HUES6 (cell line): ENCODE measurements at regions not wholly inside any gene's neighbourhood (a gene's known extent, or its start where the extent isn't known, plus 50 kb on each side); places are given as distances from the start of the nearest gene placed in this dataset.

Experiments
- H3K27ac ChIP-seq: 2 replicates; pipeline ENCODE4 v1.7.0; 2013; ENCODE audit warnings: low read depth, mild to moderate bottlenecking, low read length, inconsistent platforms
- H3K27me3 ChIP-seq: 2 replicates; pipeline ENCODE4 v1.6.1; 2013; ENCODE audit warnings: low read length; ENCODE audit not compliant: control insufficient read depth, insufficient read depth
- H3K36me3 ChIP-seq: 2 replicates; pipeline ENCODE4 v1.6.1; 2013; ENCODE audit warnings: low read length; ENCODE audit not compliant: control insufficient read depth, insufficient read depth
- H3K4me1 ChIP-seq: 2 replicates; pipeline ENCODE4 v1.6.1; 2013; ENCODE audit warnings: low read length; ENCODE audit not compliant: control insufficient read depth, insufficient read depth
- H3K4me3 ChIP-seq: 2 replicates; pipeline ENCODE4 v1.5.1; 2013; ENCODE audit warnings: low read depth, low read length
- H3K9ac ChIP-seq: one replicate; pipeline ENCODE4 v1.6.1; 2013; ENCODE audit warnings: mild to moderate bottlenecking, low read length
- H3K9me3 ChIP-seq: 2 replicates; pipeline ENCODE4 v1.6.1; 2013; ENCODE audit warnings: low read depth, low read length; ENCODE audit not compliant: control insufficient read depth, insufficient read depth

- H3K4me3 ChIP-seq = no peak overlapping the region
- H3K36me3 ChIP-seq = no peaks in the 10 kb centered on the region
- no peaks in the 10 kb centered on the region for H3K9me3 ChIP-seq
- H3K27me3 ChIP-seq = 0 out of 2 replicates have a peak, but pooled peaks cover 3% of the 10 kb centered on the region
- no peak overlapping the region for H3K9ac ChIP-seq
- H3K4me1 ChIP-seq = peaks cover 5% of the 10 kb centered on the region
- H3K27ac ChIP-seq = no peak overlapping the region
Observed at GRCh38 chr1:36702963-36703362, 220.2 kb upstream of the CSF3R start.

GRCh38 chr1:36699113-36699911, 216.6 kb upstream of the CSF3R start:
- no peaks in the 10 kb centered on the region for H3K36me3 ChIP-seq
- H3K4me1 ChIP-seq = peaks cover 5% of the 10 kb centered on the region
- H3K27ac ChIP-seq = no peak overlapping the region
- 0 out of 2 replicates have a peak, but pooled peaks cover 11% of the 10 kb centered on the region for H3K27me3 ChIP-seq
- no peaks in the 10 kb centered on the region for H3K9me3 ChIP-seq
- no peak overlapping the region for H3K9ac ChIP-seq
- H3K4me3 ChIP-seq = no peak overlapping the region

- Histone ChIP-seq H3K36me3 (no peaks in the 10 kb centered on the region), H3K4me3 (no peak overlapping the region), H3K9me3 (no peaks in the 10 kb centered on the region), H3K9ac (no peak overlapping the region), H3K4me1 (no peaks in the 10 kb centered on the region), H3K27ac (no peak overlapping the region), H3K27me3 (peaks cover 18% of the 10 kb centered on the region; the same call in 1 of the 2 replicates)
Observed at GRCh38 chr1:36697836-36698605, 215.3 kb upstream of the CSF3R start.

- H3K4me3 ChIP-seq = no peak overlapping the region
- no peak overlapping the region for H3K9ac ChIP-seq
- H3K27me3 ChIP-seq = peaks cover 33% of the 10 kb centered on the region
- H3K9me3 ChIP-seq = no peaks in the 10 kb centered on the region
- no peaks in the 10 kb centered on the region for H3K36me3 ChIP-seq
- H3K27ac ChIP-seq = no peak overlapping the region
- no peaks in the 10 kb centered on the region; the same call in 1 of the 2 replicates for H3K4me1 ChIP-seq
Observed at GRCh38 chr1:36696261-36696940, 213.7 kb upstream of the CSF3R start.

- H3K4me3 ChIP-seq = no peak overlapping the region
- no peak overlapping the region for H3K9ac ChIP-seq
- H3K9me3 ChIP-seq = no peaks in the 10 kb centered on the region
- peaks cover 45% of the 10 kb centered on the region for H3K27me3 ChIP-seq
- no peaks in the 10 kb centered on the region for H3K36me3 ChIP-seq
- no peak overlapping the region for H3K27ac ChIP-seq
- H3K4me1 ChIP-seq = no peaks in the 10 kb centered on the region; the same call in 1 of the 2 replicates
Observed at GRCh38 chr1:36693603-36694002, 210.9 kb upstream of the CSF3R start.

GRCh38 chr1:36693161-36693525, 210.4 kb upstream of the CSF3R start:
- Histone ChIP-seq H3K27ac (no peak overlapping the region), H3K27me3 (peaks cover 45% of the 10 kb centered on the region), H3K9ac (no peak overlapping the region), H3K4me1 (no peaks in the 10 kb centered on the region; the same call in 1 of the 2 replicates), H3K4me3 (no peak overlapping the region), H3K36me3 (no peaks in the 10 kb centered on the region), H3K9me3 (no peaks in the 10 kb centered on the region)

GRCh38 chr1:36692465-36693160, 209.9 kb upstream of the CSF3R start:
- Histone ChIP-seq H3K27ac (no peak overlapping the region), H3K27me3 (peaks cover 50% of the 10 kb centered on the region)

GRCh38 chr1:36691374-36691773, 208.7 kb upstream of the CSF3R start:
- no peaks in the 10 kb centered on the region; the same call in 1 of the 2 replicates for H3K4me1 ChIP-seq
- no peak overlapping the region for H3K27ac ChIP-seq
- peaks cover 51% of the 10 kb centered on the region for H3K27me3 ChIP-seq
- H3K9ac ChIP-seq = no peak overlapping the region
- no peak overlapping the region for H3K4me3 ChIP-seq
- H3K36me3 ChIP-seq = no peaks in the 10 kb centered on the region
- no peaks in the 10 kb centered on the region for H3K9me3 ChIP-seq

More at GRCh38 chr1:36692465-36693160, 209.9 kb upstream of the CSF3R start:
- H3K4me3 ChIP-seq = no peak overlapping the region
- no peaks in the 10 kb centered on the region for H3K9me3 ChIP-seq
- H3K4me1 ChIP-seq = no peaks in the 10 kb centered on the region; the same call in 1 of the 2 replicates
- no peak overlapping the region for H3K9ac ChIP-seq
- H3K36me3 ChIP-seq = no peaks in the 10 kb centered on the region

- H3K9ac ChIP-seq = no peak overlapping the region
- H3K36me3 ChIP-seq = no peaks in the 10 kb centered on the region
- no peaks in the 10 kb centered on the region for H3K9me3 ChIP-seq
- H3K4me1 ChIP-seq = no peaks in the 10 kb centered on the region; the same call in 1 of the 2 replicates
- H3K27me3 ChIP-seq = peaks cover 42% of the 10 kb centered on the region
- H3K4me3 ChIP-seq = no peak overlapping the region
- H3K27ac ChIP-seq = no peak overlapping the region
Observed at GRCh38 chr1:36689992-36690391, 207.3 kb upstream of the CSF3R start.

- no peaks in the 10 kb centered on the region for H3K36me3 ChIP-seq
- H3K4me3 ChIP-seq = no peak overlapping the region
- H3K27me3 ChIP-seq = peaks cover 26% of the 10 kb centered on the region
- H3K4me1 ChIP-seq = no peaks in the 10 kb centered on the region; the same call in 1 of the 2 replicates
- H3K27ac ChIP-seq = no peak overlapping the region
- no peak overlapping the region for H3K9ac ChIP-seq
- no peaks in the 10 kb centered on the region for H3K9me3 ChIP-seq
Observed at GRCh38 chr1:36687312-36687711, 204.6 kb upstream of the CSF3R start.
